ENCODE measurements at regions not wholly inside any gene's neighbourhood (a gene's known extent, or its start where the extent isn't known, plus 50 kb on each side); places are given as distances from the start of the nearest gene placed in this dataset.

GRCh38 chr6:81894306-81894705 is 141.8 kb upstream of the TENT5A start:
- TF ChIP-seq CTCF (IDR thresholded peaks at IDR 0.05; ENCODE audit: borderline replicate concordance, extremely low read depth, low read length, poor library complexity, severe bottlenecking) (no peak), EZH2 (IDR thresholded peaks at IDR 0.05; ENCODE audit: borderline replicate concordance, low read depth, low read length, severe bottlenecking) (no peak)

Data from DND-41 (cell line).